ENCODE measurements at regions not wholly inside any gene's neighbourhood (a gene's known extent, or its start where the extent isn't known, plus 50 kb on each side); places are given as distances from the start of the nearest gene placed in this dataset.
"Not testable (repeated sequence)": the region's sequence is repeated elsewhere in the genome, so short reads cannot be mapped to it uniquely, and the experiment has no call there.

DNA sequence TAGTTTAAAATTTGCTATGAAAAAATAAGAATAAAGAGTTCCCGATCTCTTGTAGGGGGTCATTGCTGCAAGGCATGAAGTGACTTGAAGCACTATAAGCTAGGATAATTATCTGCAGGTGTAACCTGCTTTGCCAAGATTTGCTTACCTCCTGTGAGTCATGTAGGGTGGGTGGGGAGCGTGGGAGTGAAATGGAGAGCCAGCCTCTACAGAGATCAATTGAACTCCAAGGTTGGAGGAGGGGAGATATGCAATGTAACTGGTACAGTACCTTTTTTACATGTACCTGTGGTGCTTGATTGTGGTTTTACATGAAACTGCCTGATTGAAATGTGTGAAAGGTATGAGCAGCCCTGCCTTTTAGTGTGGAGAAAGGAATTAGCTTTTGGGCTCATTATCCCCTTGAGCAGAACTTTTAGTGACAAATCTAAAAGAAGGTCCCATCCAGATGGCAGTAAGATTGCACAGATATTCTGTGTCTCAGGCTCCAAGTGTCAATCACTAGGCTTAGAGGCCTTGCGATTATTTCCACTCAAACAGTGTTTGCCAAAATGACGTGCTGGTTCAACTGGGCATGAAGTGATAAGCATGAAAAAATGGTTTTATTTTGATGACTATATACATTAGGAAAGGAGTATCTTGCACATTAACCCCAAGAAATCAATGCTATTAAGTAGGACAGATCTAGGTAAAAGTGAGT lies 138.6 kb upstream of the GRB10 start:
- in situ Hi-C loops (cut with HindIII; ENCODE audit: low sequenced_read_pairs), result no loop called here
- no peak for DNase-seq (ENCODE audit: low spot score)

DNA sequence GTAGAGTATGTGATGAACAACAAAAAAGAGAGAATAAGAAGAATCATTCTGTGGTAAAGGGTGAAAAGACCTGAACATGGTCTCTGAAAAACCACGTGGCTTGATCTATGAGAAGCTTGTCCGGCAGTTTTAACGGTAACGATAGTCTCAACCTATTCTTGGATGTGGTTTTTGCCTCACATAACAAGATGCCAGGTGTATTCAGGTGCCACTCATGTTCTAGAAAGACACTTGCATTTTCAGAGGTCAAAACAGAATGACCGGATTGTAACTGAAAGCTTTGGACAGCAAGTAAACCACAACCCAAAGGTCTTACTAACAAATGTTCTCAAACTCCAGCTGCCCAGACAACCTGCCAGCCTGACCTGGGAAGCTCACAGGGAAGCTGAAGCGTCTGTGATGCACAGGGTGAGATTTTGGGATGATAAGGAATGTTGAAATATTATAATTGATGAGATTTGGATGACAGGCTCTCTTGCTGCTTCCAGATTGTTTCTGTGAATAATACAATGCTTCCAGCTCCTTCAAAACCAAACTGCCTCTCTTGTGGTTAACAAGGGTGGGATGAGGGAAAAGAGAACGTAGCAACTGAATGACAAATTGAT lies 137.4 kb upstream of the GRB10 start:
- in situ Hi-C loops (cut with HindIII; ENCODE audit: low sequenced_read_pairs), result no loop called here
- no peak for DNase-seq (ENCODE audit: low spot score)

DNA sequence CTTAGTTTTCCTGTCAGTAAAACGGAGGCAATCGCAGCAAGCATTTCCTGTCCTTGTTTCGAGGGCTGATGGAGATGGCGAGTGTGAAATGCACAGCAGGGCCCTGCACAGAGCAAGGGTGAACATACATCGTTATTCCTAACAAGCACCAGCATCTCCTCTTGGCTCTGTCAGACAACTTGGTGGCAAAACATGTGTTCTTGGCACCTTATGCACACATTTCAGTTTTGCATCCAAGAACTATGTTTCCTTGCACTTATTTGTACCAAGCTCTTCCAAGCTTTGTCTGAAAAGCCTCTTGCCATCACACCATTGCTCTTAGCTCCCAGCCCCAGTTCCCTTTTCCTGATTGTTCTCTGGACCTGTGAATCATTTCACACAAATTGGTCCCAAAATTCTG lies 132.9 kb upstream of the GRB10 start:
- in situ Hi-C loops (cut with HindIII; ENCODE audit: low sequenced_read_pairs), result no loop called here
- no peak for DNase-seq (ENCODE audit: low spot score)

DNA sequence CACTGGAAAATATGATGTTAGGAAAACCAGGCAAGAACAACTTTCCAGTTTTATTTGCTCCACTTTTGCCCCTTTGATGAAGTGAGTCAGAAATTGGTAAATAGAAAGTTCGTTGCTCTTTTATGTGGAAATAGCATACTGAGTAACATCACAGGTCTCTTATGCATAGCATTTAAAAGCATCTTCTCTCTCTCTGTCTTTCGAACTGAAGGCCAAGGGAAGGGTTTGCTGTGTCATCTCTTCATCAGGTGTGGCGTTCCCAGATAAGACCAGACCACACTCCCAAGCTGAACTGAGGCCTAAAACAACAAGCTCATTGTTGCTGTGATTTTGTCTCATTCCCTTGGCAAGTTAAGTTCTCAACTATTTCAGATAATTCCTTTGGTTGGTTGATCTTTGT lies 131.8 kb upstream of the GRB10 start:
- no peak for DNase-seq (ENCODE audit: low spot score)
- in situ Hi-C loops (cut with HindIII; ENCODE audit: low sequenced_read_pairs), result no loop called here

DNA sequence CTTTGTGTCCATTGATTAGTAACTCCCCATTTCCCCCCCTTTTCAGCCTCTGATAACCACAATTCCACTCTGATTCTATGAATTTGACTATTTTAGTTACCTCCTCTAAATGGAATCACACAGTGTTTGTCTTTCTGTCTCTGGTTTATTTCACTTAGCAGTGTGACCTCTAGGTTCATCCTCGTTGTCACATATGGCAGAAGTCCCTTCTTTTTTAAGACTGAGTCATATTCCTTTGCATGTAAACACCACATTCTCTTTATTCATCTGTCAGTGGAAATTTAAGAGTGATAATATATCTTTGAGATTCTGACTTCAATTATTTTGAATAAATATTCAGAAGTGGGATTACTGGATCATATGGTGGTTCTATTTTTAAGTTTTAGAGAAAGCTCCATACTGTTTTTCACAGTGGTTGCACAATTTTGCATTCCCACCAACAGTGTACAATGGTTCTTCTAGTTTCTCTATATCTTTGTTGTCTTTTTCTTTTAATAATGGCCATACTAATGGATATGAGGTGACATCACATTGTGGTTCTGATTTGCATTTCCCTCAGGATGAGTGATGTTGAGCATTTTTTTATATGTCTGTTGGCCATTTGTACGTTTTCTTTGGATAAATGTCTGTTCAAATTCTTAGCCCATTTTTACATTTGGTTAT lies 126.1 kb upstream of the GRB10 start:
- no peak for DNase-seq (ENCODE audit: low spot score)
- in situ Hi-C loops (cut with HindIII; ENCODE audit: low sequenced_read_pairs), result no loop called here

DNA sequence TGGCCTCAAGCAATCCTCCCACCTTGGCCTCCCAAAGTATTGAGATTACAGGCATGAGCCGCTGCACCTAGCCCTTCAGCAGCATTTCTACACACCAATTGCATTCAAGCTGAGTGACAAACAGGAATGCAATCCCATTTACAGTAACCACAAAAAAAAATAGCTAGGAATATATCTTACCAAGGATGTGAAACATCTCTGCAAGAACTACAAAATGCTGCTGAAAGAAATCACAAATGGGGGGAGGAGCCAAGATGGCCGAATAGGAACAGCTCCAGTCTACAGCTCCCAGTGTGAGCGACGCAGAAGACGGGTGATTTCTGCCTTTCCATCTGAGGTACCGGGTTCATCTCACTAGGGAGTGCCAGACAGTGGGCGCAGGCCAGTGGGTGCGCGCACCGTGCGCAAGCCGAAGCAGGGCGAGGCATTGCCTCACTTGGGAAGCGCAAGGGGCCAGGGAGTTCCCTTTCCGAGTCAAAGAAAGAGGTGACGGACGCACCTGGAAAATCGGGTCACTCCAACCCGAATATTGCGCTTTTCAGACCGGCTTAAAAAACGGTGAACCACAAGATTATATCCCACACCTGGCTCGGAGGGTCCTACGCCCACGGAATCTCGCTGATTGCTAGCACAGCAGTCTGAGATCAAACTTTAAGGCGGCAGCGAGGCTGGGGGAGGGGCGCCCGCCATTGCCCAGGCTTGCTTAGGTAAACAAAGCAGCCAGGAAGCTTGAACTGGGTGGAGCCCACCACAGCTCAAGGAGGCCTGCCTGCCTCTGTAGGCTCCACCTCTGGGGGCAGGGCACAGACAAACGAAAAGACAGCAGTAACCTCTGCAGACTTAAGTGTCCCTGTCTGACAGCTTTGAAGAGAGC lies 116.1 kb upstream of the GRB10 start:
- DNase-seq (ENCODE audit: low spot score); in situ Hi-C loops (cut with HindIII; ENCODE audit: low sequenced_read_pairs): not testable (repeated sequence)

DNA sequence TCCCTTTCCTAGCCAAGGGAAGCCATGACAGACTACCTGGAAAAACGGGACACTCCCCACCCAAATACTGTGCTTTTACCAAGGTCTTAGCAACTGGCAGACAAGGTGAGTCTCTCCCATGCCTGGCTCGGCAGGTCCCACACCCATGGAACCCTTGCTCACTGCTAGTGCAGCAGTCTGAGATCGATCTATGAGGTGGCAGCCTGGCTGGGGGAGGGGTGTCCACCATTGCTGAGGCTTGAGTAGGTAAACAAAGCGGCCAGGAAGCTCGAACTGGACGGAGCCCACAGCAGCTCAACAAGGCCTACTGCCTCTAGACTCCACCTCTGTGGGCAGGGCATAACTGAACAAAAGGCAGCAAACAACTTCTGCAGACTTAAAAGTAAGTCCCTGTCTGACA lies 104.4 kb upstream of the GRB10 start:
- DNase-seq (ENCODE audit: low spot score); in situ Hi-C loops (cut with HindIII; ENCODE audit: low sequenced_read_pairs): not testable (repeated sequence)

DNA sequence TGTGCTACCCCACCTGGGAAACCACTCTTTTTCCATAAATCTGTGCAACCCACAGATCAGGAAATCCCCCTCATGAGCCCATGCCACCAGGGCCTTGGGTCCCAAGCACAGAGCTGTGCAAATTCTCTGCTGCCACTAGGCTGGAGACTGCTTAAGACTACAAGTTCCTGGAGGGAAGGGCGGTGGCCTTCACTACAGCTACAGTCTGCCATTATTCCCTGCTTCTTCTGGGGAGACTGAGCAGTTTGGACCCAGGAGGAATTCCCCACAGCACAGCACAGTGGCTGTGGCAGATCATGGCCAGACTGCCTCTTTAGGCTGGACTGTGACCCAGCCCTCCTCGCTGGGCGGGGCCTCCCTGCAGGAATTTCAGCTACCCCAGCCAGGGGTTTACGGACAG lies 89.7 kb upstream of the GRB10 start:
- no peak for DNase-seq (ENCODE audit: low spot score)
- in situ Hi-C loops (cut with HindIII; ENCODE audit: low sequenced_read_pairs), result no loop called here

DNA sequence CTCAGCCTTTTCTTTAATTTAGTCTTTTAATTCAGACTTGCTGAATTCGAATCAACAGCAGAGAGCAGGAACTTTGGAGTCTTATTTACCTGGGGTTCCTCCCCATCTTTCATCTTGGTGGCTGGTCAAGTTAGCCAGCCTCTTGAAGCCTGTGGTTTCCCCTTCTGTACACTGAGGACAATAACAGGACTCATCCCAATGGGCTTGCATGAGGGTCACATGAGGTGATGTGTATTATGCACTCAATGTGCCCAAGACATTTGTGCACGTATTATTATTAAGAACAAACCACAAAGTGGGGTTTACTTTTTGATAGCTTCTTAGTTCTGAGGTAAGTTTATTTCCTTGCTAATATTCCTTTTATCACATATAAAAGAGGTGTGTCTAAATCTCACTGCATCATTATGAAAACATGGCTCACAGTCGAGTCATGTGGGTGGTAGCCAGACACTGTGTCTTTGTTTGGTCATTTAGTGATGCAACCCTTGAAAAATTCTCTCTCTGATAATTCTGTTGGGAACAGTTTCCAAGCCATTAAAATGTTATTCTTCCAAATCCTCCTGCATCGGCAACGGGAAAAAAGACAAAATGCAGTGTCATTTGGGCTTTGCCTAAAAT lies 86.5 kb upstream of the GRB10 start:
- in situ Hi-C loops (cut with HindIII; ENCODE audit: low sequenced_read_pairs), result no loop called here
- DNase-seq (ENCODE audit: low spot score), result no peak

DNA sequence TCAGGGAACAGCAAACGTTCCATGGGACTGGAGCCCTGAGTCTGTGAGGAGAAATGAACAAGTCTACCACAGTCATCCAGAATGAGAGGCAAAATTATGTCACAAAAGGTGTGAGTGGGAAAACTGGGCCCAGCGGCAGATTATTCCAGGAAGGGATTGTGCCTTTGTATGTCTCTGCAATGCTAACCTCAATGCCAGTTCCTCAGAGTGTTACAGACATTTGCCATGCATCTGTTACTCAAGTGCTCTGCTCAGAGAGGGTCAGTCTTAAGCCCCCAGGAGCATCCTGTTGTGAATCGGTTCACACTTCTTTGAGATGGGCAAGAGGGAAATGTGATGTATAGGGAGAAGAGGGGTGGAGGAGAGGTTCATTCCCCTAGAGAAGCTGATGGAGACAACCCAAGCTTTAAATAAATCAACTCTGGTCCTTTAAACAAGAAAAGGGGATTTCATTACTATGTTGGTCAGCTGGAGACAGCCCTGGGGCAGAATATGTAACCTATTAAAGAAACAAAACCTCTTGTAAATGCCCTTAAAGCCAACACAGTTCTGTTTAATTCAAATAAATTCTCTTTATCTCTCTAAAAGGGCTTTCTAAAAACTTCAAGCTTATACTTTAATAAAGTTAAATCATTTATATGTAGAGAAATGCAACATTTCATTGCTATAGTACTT lies 85.9 kb upstream of the GRB10 start:
- DNase-seq (ENCODE audit: low spot score), result no peak
- in situ Hi-C loops (cut with HindIII; ENCODE audit: low sequenced_read_pairs), result no loop called here

DNA sequence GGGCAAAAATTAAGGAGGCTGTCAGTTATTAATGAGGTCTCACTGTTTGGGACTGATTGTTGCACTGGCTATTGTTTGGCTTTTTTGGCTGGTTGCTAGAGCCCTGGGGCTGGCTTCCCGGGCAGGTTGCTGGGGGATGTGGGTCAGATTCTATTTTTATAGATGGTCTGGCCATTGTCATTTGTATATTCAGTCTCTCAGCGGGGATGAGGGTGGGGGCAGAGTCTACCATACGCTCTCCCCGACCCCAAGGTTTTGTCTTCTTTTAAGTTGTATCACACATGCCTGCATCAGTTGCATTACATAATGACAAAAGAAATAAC lies 84.3 kb upstream of the GRB10 start:
- DNase-seq (ENCODE audit: low spot score), result no peak
- in situ Hi-C loops (cut with HindIII; ENCODE audit: low sequenced_read_pairs), result no loop called here

DNA sequence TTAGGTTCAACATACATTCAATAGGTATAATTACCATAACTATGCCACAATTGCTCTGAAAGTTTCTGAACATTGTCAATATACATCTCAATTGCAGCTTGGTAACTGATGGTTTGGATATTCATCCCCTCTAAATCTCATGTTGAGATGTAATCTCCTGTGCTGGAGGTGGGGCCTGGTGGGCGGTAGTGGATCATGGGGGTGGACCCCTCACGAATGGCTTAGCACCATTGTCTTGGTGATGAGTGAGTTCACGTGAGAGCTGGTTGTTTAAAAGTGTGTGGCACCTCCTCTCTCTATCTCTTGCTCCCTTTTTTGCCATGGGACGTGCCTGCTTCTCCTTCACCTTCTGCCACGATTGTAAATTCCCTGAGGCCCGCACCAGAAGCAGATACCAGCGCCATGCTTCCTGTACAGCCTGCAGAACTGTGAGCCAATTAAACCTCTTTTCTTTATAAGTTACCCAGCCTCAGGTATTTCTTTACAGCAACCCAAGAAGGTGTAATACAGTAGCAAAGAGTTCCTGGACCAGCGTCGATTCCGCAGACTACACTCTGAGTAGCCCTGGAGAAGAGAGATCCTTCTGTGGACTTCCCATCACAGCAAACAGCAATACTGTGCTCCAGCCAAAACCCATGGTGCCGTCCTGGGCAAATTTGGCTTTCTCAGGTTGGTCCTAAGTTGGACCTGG lies 83.8 kb upstream of the GRB10 start:
- no peak for DNase-seq (ENCODE audit: low spot score)
- in situ Hi-C loops (cut with HindIII; ENCODE audit: low sequenced_read_pairs), result no loop called here

DNA sequence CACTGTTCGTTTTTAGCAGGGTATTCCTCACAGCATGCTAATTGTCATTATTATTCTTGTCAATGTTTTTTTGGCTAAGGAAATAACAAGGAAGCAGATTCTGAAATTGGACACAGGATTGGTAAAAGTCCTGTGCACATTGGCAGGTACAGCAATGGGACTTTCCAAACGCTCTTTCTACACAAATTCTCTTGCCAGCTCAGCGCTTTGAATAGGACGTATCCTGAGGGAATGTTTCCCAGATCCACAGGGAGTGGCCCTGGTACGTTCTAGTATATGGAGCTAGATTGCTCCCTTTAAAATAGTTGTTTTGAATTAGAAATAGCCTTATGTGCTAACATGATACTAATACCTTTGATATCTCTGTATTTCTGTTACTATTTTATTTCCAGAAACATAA lies 82.8 kb upstream of the GRB10 start:
- peak; percentile 32 for DNase-seq (ENCODE audit: low spot score)
- in situ Hi-C loops (cut with HindIII; ENCODE audit: low sequenced_read_pairs), result no loop called here

DNA sequence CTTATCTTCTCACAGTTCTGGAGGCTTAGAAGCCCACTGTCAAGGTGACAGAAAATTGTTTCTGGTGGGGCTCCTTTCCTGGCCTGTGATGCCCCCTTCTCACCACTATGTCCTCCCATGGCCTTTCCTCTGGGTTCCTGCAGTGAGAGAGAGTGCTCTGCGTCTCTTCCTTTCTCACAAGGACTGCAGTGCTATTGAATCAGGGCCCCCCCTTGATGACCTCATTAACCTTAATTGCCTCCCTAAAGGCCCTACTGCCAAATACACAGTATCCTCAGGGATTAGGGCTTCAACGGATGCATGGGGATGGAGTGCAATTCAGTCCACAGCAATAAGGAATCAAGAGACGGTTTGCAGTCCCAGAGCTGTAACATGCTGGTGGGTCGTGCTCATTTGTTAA lies 82.0 kb upstream of the GRB10 start:
- DNase-seq (ENCODE audit: low spot score), result no peak
- in situ Hi-C loops (cut with HindIII; ENCODE audit: low sequenced_read_pairs), result no loop called here

DNA sequence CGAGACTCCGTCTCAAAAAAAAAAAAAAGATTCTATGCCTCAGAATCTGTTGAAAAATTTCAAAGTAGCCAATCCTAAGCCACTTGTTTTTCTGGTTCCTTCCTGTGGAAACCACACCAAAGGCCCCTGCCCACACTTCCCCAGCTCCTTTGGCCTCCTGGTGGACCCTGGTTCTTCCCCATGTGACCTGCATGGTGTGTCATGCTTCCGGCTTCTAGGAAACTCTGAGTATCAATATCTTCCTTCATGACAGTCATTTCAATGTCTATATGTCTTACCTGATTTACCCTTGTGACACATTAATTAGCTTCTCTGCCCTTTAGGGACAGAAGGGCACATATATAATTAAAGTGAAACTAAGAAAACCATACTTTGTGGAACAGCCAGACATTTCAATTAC lies 80.4 kb upstream of the GRB10 start:
- no peak for DNase-seq (ENCODE audit: low spot score)
- in situ Hi-C loops (cut with HindIII; ENCODE audit: low sequenced_read_pairs), result no loop called here

DNA sequence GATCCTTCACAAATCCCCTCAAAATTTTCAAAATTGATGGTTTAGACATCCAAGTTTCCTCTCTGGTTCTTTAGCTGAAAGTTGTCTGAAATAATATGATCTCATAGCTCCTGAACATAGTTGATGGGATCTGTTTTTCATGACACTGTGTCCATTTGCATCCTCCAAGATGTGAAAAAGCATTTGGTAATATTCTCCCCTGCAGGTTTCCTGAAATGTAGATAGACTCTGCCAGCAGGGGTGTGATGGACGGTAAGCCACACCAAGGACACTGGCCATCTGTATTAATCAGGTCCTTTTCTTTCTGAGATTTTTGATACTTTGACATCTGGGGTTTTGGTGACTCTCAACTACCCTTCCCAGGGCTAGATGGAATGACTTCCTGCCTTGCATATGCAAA lies 79.6 kb upstream of the GRB10 start:
- in situ Hi-C loops (cut with HindIII; ENCODE audit: low sequenced_read_pairs), result no loop called here
- DNase-seq (ENCODE audit: low spot score), result no peak

DNA sequence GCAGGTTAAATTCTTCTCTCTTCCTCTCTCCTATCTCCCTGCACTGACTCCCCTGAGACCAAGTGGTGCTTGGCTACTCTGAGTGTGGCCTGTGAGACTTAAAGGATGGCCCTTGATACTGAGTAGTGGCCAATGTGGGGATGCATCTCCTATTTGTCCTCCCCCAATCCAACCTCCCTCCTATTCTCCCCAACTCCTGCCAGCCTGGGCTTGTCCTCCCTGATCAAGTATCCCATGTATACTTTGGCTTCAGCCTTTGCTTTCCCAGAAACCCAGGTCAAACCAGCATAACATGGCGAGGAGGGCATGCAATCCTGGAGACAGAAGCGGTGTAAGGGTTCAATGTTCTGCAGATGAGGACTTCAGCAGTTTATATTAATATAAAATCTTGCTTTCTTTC lies 77.9 kb upstream of the GRB10 start:
- in situ Hi-C loops (cut with HindIII; ENCODE audit: low sequenced_read_pairs), result no loop called here
- DNase-seq (ENCODE audit: low spot score), result no peak

DNA sequence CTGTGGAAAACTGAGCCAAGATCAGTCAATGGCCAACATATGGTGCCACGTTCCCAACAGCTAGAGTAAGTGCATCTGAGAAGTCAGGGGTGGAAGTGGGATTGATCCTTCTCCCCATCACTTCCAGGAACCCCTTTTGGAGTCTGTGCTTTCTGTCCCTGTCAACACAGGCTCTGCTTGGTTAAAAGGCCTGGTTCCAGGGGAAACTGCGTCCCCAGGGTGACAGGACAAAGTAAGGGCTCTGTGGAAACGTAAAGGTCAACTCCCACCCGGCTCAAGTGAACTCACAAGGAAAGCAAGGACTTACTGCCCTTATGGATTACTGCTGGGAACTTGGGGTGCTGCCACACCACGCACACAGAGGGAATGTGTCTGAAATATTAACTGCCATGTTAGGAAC lies 77.5 kb upstream of the GRB10 start:
- in situ Hi-C loops (cut with HindIII; ENCODE audit: low sequenced_read_pairs), result no loop called here

More for the DNA sequence above, 77.5 kb upstream of the GRB10 start:
- no peak for DNase-seq (ENCODE audit: low spot score)
